HG02571 (cell line): ENCODE measurements at regions not wholly inside any gene's neighbourhood (a gene's known extent, or its start where the extent isn't known, plus 50 kb on each side); places are given as distances from the start of the nearest gene placed in this dataset.
"Not testable (repeated sequence)": the region's sequence is repeated elsewhere in the genome, so short reads cannot be mapped to it uniquely, and the experiment has no call there.

ENCODE experiments used
- ATAC-seq: cut with Tn5 transposase; IDR thresholded peaks from one replicate; pipeline ENCODE4 v1.9.1; 2021; ENCODE audit warnings: mild to moderate bottlenecking, moderate library complexity; ENCODE audit not compliant: unreplicated experiment

- ATAC-seq = no peak
Measured at GRCh38 chr4:111115881-111116280, 493.0 kb upstream of the PITX2 start.

DNA sequence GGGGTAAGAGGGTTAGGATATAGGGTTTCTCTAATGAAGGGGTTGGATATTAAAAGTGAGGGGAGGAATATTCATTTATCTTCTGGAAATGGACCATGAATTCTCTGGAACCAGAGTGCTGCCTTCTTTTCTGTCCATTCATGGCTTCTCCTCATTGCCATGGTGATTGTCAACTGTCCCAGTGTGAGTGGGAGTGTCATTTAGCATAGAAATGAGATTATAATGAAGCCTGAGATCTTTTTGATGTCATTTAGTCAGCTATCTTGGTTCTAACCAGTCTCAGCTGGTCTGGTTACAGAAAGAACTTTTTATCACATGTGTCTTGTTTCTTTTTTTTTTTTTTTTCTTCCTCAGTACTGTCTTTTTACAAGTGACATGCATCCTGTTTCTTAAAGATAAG is 497.3 kb upstream of the PITX2 start:
- ATAC-seq = no peak

GRCh38 chr4:111126340-111126739 is 503.5 kb upstream of the PITX2 start:
- ATAC-seq = no peak

DNA sequence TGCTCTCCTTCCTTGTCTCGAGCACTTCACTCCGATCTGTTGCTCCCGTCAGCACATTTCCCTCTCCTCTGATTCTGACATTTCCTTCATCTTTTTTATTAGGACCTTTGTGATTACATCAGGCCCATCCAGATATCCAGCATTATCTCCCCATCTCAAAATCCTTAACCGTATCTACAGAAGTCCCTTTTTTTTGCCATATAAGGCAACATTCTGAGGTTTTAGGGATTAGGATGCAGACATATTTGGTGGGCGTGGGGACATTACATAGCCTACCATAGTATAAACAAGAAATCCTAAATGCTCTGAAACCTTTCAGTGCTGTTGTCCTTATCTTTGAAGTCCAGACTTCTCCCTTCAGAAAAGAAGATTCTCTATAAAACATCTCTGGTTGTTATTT is 505.0 kb upstream of the PITX2 start:
- ATAC-seq = no peak

GRCh38 chr4:111128327-111128726 is 505.4 kb upstream of the PITX2 start:
- no peak for ATAC-seq

DNA sequence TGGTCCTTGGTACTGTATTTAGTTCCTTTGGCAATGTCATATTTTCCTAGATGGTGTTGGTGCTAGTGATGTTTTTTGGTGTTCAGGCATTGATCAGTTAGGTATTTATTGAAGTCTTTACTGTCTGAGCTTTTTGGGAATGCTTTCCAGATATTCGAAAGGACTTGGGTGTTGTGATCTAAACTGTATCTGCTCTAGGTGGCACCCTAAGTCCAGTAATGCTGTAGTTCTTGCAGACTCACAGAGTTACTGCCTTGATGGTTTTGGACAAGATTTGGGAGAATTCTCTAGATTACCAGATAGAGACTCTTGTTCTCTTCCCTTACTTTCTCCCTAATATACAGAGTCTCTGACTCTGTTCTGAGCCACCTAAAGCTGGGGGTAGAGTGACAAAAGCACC is 513.6 kb upstream of the PITX2 start:
- ATAC-seq = no peak

DNA sequence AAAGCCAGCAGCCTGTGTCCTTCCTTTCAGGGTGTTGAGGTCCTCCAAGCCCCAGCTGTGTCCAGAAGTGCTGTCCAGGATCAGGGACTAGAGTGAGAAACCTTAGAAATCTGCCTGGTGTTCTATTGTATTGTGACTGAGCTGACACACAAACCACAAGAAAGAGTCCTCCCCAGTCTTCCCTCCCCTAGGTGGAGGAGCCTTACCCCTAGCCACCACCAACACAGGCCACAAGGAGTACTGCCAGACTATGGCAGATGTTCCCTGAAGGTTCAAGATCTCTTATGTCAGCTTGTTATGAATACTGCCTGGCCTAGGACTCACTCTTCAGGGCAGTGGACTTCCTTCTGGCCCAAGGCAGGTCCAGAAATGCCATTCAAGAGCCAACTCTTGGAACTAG is 514.1 kb upstream of the PITX2 start:
- ATAC-seq = no peak

- no peak for ATAC-seq
Measured at GRCh38 chr4:111143510-111143909, 520.6 kb upstream of the PITX2 start.

DNA sequence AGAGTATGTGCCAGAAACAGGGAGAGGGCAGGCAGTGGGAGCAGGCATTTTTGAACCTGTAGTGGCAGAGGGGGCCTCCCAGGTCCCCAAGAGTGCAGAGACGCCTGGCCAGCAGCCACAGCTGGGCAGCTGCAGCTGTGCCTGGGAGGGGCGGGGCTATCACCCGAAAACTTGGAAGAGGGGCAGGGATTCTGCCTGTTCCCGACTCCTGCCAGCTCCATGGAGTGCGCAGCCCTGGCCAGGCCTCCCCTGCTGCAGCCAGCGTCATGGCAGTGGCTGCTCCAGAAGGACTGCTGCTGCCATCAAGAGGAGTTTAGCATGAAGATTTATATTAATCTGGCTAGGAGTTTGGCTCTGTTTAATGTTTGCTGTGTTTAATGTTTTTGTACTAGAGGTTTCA is 532.1 kb upstream of the PITX2 start:
- no peak for ATAC-seq

- not testable (repeated sequence) for ATAC-seq
Measured at GRCh38 chr4:111164556-111164955, 541.7 kb upstream of the PITX2 start.

GRCh38 chr4:111174331-111174730 is 551.5 kb upstream of the PITX2 start:
- ATAC-seq = no peak

GRCh38 chr4:111178231-111178630 is 555.4 kb upstream of the PITX2 start:
- ATAC-seq = no peak

GRCh38 chr4:111187108-111187507 is 564.2 kb upstream of the PITX2 start:
- no peak for ATAC-seq

- ATAC-seq = no peak
Measured at GRCh38 chr4:111198446-111198845, 575.6 kb upstream of the PITX2 start.

DNA sequence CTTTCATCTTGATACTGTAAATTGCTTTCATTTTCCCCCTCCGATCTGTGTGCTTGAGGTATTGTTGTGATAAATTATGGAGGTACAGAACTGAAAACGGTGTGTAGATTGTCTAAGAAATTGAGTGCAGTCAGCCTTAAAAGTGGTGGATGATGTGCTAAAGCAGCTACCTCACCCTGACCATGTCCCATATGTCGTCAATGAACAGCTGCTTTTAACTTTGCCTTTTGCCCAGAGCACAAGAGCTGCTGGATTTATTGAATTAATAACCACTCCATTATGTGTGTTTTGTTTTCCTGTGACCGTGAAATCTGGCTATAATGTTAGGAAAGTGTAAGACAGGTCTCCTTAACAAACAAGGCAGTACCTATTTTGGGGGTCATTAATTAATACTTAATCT is 581.9 kb upstream of the PITX2 start:
- ATAC-seq = no peak

DNA sequence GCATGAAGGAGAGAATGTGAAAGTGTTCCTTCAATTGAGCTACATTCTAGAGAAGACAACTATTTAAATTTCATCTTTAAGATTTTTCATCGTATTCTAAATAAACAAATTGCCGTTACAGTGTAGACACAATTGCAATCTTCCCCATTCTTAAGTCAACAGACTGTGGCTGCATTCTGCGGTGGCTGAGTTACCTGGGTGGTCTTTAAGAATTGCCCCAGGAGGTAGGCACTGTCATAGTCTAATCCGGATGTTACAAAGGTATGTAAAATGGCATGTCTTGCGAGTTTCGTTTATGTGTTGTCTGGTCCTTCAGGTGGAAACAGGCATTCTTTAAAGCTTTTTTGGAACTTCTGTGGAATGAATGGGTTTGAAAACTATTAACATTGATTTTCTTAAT is 586.1 kb upstream of the PITX2 start:
- no peak for ATAC-seq

DNA sequence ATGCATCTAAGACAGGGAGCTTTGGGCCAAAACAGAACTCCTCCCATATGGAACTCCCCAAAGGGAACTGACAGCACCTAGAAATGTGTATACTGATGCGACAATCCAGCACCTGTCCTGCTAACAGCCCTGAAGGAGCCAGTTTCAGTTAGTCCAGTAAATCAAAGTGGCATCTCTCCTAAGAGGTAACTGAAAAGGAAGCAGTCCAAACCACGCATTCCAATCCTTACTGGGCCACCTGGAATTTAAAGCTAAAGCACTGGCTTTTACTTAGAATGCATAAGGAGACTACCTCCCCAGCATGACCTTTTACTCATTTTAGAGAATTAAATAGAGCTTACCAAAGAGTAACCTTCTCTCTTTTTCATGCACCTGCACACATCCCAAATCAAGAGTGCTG is 586.8 kb upstream of the PITX2 start:
- ATAC-seq = no peak

- no peak for ATAC-seq
Measured at GRCh38 chr4:111210595-111210994, 587.7 kb upstream of the PITX2 start.

DNA sequence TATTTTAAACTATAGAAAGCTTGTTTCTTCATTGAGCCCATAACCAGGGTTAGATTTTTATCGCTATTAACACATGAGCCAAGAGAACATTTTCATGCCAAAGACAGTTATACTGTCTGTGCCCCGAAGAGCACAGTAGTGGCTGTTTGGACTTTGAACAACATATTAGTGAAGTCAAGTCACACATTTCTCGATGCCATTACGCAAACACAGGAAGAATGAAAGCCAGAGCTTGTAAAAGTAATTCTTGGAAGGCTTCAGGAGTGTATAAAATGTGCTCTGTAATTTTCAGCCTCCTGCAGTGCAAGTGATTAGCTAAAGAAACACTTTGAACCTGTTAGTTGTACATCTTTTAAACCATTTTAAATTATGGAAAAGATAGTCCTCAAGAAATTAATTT is 590.7 kb upstream of the PITX2 start:
- ATAC-seq = no peak

DNA sequence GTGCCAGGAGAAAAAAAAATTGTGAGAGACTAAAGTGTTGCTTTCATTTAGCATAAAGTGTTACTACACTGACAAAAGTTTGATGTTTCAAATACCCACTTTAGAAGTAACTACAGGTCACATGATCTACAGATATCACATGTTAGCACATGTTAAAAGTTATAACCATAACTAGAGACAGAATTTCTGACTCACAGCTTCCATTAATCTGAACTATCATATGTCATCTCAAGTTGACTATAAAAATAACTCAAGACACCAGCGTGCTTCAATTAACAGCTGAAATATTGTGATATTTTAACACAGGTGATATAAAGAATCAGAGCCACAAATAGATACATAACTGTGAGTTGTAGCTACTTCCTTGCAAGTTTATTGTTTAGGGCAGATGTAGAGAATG is 591.5 kb upstream of the PITX2 start:
- ATAC-seq = no peak

DNA sequence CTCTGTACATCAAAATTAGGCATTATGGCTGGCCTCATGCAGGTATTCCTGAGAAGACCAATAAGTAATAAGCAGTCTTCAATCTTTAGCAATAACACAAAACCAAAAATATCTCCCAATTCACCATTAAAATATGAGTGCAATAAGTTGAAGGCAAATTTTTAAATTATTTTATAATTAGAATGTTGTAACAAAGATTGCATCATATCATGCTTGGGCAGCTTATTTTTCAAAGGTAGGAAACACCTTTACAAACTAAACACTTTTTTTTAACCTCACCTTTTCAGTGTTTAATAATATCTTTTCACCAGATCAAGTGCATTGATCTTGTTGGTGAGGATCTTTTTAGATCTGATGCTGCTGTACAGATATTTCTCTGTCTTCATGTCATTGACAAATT is 592.9 kb upstream of the PITX2 start:
- no peak for ATAC-seq

- no peak for ATAC-seq
Measured at GRCh38 chr4:111216791-111217190, 593.9 kb upstream of the PITX2 start.

GRCh38 chr4:111221371-111221770 is 598.5 kb upstream of the PITX2 start:
- no peak for ATAC-seq

DNA sequence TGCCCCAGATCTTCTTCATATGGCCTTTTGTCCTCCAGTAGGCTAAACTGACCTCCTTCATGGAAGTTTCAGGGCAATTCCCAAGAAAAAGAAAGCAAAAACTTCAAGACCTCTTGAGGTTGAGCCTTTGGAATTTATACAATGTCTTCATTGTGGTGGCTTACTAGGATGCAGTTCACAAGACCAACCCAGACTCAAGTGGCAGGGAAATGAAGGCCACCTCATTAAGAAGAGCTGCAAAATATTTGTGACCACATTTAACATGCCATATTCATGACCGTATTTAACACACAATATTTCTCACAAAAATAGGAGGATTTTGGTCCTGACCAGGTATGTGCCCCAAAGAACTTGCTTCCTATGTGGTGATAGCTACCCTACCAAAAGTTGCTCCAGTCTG is 605.5 kb upstream of the PITX2 start:
- no peak for ATAC-seq
